ENCODE measurements at regions not wholly inside any gene's neighbourhood (a gene's known extent, or its start where the extent isn't known, plus 50 kb on each side); places are given as distances from the start of the nearest gene placed in this dataset.

GRCh38 chr2:224325941-224326340 lies 76.0 kb downstream of the FAM124B start:
- TF ChIP-seq CTCF (conservative IDR thresholded peaks at IDR 0.05; ENCODE audit: low read depth, low read length) = no peak
- DNase-seq (ENCODE audit: low read depth) = no peak

GRCh38 chr2:224324604-224325003 lies 77.3 kb downstream of the FAM124B start:
- no peak for DNase-seq (ENCODE audit: low read depth)
- TF ChIP-seq CTCF (conservative IDR thresholded peaks at IDR 0.05; ENCODE audit: low read depth, low read length) = no peak

More at GRCh38 chr2:224325941-224326340, 76.0 kb downstream of the FAM124B start:
- no peak overlapping the region for H3K4me3 ChIP-seq (ENCODE audit: low read depth, low read length)

GRCh38 chr2:224320660-224321059 lies 81.2 kb downstream of the FAM124B start:
- no peak overlapping the region for H3K4me3 ChIP-seq (ENCODE audit: low read depth, low read length)
- TF ChIP-seq CTCF (conservative IDR thresholded peaks at IDR 0.05; ENCODE audit: low read depth, low read length) = no peak
- DNase-seq (ENCODE audit: low read depth) = no peak

More at GRCh38 chr2:224324604-224325003, 77.3 kb downstream of the FAM124B start:
- H3K4me3 ChIP-seq (ENCODE audit: low read depth, low read length) = no peak overlapping the region

- no peak for DNase-seq (ENCODE audit: low read depth)
- TF ChIP-seq CTCF (conservative IDR thresholded peaks at IDR 0.05; ENCODE audit: low read depth, low read length) = no peak
- no peak overlapping the region for H3K4me3 ChIP-seq (ENCODE audit: low read depth, low read length)
Observed at GRCh38 chr2:224319750-224320149, 82.2 kb downstream of the FAM124B start.

GRCh38 chr2:224312741-224313140 lies 89.2 kb downstream of the FAM124B start:
- TF ChIP-seq CTCF (conservative IDR thresholded peaks at IDR 0.05; ENCODE audit: low read depth, low read length) = no peak
- no peak overlapping the region for H3K4me3 ChIP-seq (ENCODE audit: low read depth, low read length)
- no peak for DNase-seq (ENCODE audit: low read depth)

- no peak for DNase-seq (ENCODE audit: low read depth)
- no peak for TF ChIP-seq CTCF (conservative IDR thresholded peaks at IDR 0.05; ENCODE audit: low read depth, low read length)
- no peak overlapping the region for H3K4me3 ChIP-seq (ENCODE audit: low read depth, low read length)
Observed at GRCh38 chr2:224310943-224311625, 90.8 kb downstream of the FAM124B start.

- DNase-seq (ENCODE audit: low read depth) = peak; percentile 23
- no peak for TF ChIP-seq CTCF (conservative IDR thresholded peaks at IDR 0.05; ENCODE audit: low read depth, low read length)
Observed at GRCh38 chr2:224309176-224309575, 92.7 kb downstream of the FAM124B start.

More at GRCh38 chr2:224309176-224309575, 92.7 kb downstream of the FAM124B start:
- no peak overlapping the region for H3K4me3 ChIP-seq (ENCODE audit: low read depth, low read length)
